ENCODE measurements at regions not wholly inside any gene's neighbourhood (a gene's known extent, or its start where the extent isn't known, plus 50 kb on each side); places are given as distances from the start of the nearest gene placed in this dataset.

GRCh38 chr6:11378639-11379038 is 146.2 kb upstream of the NEDD9 start (continued):
- TF ChIP-seq ZBTB20 (tag by site-specific recombination; IDR thresholded peaks at IDR 0.05) (no peak), GLIS1 (tag by site-specific recombination; IDR thresholded peaks at IDR 0.05) (no peak), ZFHX2 (tag by site-specific recombination; conservative IDR thresholded peaks at IDR 0.05) (no peak), PRDM4 (tag by site-specific recombination; IDR thresholded peaks at IDR 0.05) (no peak), KLF17 (tag by site-specific recombination; IDR thresholded peaks at IDR 0.05) (no peak)

- Histone ChIP-seq H3K4me1 (ENCODE audit: control insufficient read depth, insufficient read depth, low read length) (no peaks in the 10 kb centered on the region), H3K36me3 (ENCODE audit: control insufficient read depth in 2 of 2, insufficient read depth in 1 of 2, low read length in 2 of 2) (no peaks in the 10 kb centered on the region), H3K27ac (ENCODE audit: extremely low read depth, low read depth, low read length) (no peak overlapping the region), H3K9me3 (ENCODE audit: control insufficient read depth, insufficient read depth, low read depth, low read length) (no peaks in the 10 kb centered on the region), H3K4me3 (ENCODE audit: low read depth, low read length) (no peak overlapping the region)
- TF ChIP-seq ZNF202 (tag by site-specific recombination; IDR thresholded peaks at IDR 0.05; ENCODE audit: borderline replicate concordance) (no peak), KLF8 (tag by site-specific recombination; IDR thresholded peaks at IDR 0.05) (no peak), ZNF549 (tag by site-specific recombination; IDR thresholded peaks at IDR 0.05) (no peak)
- ChIA-PET POLR2A (no interaction called here), CTCF (interaction anchor here (0.9 to 1.7 kb wide), 3 partner anchors 9 to 202 kb away, joined by 5 to 9 read pairs (median 7); no protein-coding TSS in a partner anchor)
Observed at GRCh38 chr6:11374036-11375010, 141.9 kb upstream of the NEDD9 start.

GRCh38 chr6:11373208-11373607 is 140.7 kb upstream of the NEDD9 start:
- CTCF ChIA-PET: interaction anchor here (0.6 to 1.7 kb wide), 4 partner anchors 9 to 18 kb away, joined by 3 to 9 read pairs (median 4); no protein-coding TSS in a partner anchor
- TF ChIP-seq PRDM2 (tag by site-specific recombination; IDR thresholded peaks at IDR 0.05; ENCODE audit: borderline replicate concordance) (no peak), ZSCAN5A (tag by site-specific recombination; IDR thresholded peaks at IDR 0.05) (no peak), BCL6B (tag by site-specific recombination; IDR thresholded peaks at IDR 0.05) (no peak), ZNF214 (tag by site-specific recombination; IDR thresholded peaks at IDR 0.05; ENCODE audit: borderline replicate concordance) (no peak), ZNF610 (tag by site-specific recombination; IDR thresholded peaks at IDR 0.05; ENCODE audit: borderline replicate concordance) (no peak), ZNF776 (tag by site-specific recombination; IDR thresholded peaks at IDR 0.05; ENCODE audit: borderline replicate concordance) (no peak), ZBTB1 (tag by site-specific recombination; IDR thresholded peaks at IDR 0.05) (no peak), HOXC10 (CRISPR knock-in tag; IDR thresholded peaks at IDR 0.05) (no peak), BCL11A (tag by site-specific recombination; IDR thresholded peaks at IDR 0.05; ENCODE audit: low read depth) (no peak), ZNF529 (tag by site-specific recombination; IDR thresholded peaks at IDR 0.05; ENCODE audit: insufficient replicate concordance) (no peak), ZNF350 (tag by site-specific recombination; IDR thresholded peaks at IDR 0.05) (no peak)

More at GRCh38 chr6:11373208-11373607, 140.7 kb upstream of the NEDD9 start:
- Histone ChIP-seq H3K27ac (ENCODE audit: extremely low read depth, low read depth, low read length) (no peak overlapping the region), H3K4me1 (ENCODE audit: control insufficient read depth, insufficient read depth, low read length) (no peaks in the 10 kb centered on the region), H3K36me3 (ENCODE audit: control insufficient read depth in 2 of 2, insufficient read depth in 1 of 2, low read length in 2 of 2) (no peaks in the 10 kb centered on the region), H3K4me3 (ENCODE audit: low read depth, low read length) (no peak overlapping the region), H3K9me3 (ENCODE audit: control insufficient read depth, insufficient read depth, low read depth, low read length) (no peaks in the 10 kb centered on the region)
- POLR2A ChIA-PET: no interaction called here
